NB4 (cell line): ENCODE measurements at regions not wholly inside any gene's neighbourhood (a gene's known extent, or its start where the extent isn't known, plus 50 kb on each side); places are given as distances from the start of the nearest gene placed in this dataset.
A peak's percentile ranks its signal among the peaks of the same experiment; 100 is the strongest.
"Not testable (repeated sequence)": the region's sequence is repeated elsewhere in the genome, so short reads cannot be mapped to it uniquely, and the experiment has no call there.

ENCODE experiments used
- DNase-seq: peaks from one replicate; pipeline ENCODE4 v3.0.0; 2010; ENCODE audit warnings: low read depth
- H3K4me3 ChIP-seq: one replicate; pipeline ENCODE4 v1.5.1; 2011; ENCODE audit warnings: mild to moderate bottlenecking, low read depth, low read length, moderate library complexity
- MYC ChIP-seq: IDR thresholded peaks from 2 replicates; pipeline ENCODE4 v1.6.1; 2011; ENCODE audit warnings: low read depth, low read length
- POLR2A ChIP-seq: IDR thresholded peaks from 2 replicates; pipeline ENCODE4 v1.6.1; 2011; ENCODE audit warnings: mild to moderate bottlenecking; ENCODE audit not compliant: insufficient read length; ENCODE audit errors: extremely low read depth
- TF ChIP-seq, protein P1 (sequence below): IDR thresholded peaks from one replicate; pipeline ENCODE4 v1.5.1; 2012; ENCODE audit warnings: low read depth, low read length
- TF ChIP-seq, protein P2 (sequence below): IDR thresholded peaks from 2 replicates; pipeline ENCODE4 v1.6.1; 2011; ENCODE audit warnings: low read depth, low read length

DNA sequence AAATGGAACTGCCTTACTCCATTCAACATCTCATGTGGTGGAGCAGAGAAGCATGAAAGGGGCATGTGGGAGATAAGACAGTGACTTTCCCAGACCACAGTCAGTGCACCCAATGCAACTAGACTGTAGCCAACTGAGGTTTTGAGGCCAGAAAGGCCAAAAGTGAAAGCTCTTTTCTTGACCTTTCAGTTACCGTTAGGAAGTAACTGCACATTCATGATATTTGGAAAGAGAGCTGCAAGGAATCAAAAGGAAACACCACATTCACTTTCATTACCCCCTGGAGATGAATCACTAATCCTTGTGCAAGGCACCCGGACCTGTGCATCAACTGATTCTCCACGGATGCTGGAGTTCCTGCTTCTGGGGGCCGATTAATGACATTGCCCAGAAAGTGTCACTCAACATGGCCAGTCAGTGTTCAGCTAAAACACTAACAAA, 72.9 kb upstream of the ELK3 start:
- peak; percentile 99 for DNase-seq
- TF ChIP-seq POLR2A (no peak), MYC (peak; percentile 56)
- TF ChIP-seq, protein P1, sequence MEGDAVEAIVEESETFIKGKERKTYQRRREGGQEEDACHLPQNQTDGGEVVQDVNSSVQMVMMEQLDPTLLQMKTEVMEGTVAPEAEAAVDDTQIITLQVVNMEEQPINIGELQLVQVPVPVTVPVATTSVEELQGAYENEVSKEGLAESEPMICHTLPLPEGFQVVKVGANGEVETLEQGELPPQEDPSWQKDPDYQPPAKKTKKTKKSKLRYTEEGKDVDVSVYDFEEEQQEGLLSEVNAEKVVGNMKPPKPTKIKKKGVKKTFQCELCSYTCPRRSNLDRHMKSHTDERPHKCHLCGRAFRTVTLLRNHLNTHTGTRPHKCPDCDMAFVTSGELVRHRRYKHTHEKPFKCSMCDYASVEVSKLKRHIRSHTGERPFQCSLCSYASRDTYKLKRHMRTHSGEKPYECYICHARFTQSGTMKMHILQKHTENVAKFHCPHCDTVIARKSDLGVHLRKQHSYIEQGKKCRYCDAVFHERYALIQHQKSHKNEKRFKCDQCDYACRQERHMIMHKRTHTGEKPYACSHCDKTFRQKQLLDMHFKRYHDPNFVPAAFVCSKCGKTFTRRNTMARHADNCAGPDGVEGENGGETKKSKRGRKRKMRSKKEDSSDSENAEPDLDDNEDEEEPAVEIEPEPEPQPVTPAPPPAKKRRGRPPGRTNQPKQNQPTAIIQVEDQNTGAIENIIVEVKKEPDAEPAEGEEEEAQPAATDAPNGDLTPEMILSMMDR = no peak
- TF ChIP-seq, protein P2, sequence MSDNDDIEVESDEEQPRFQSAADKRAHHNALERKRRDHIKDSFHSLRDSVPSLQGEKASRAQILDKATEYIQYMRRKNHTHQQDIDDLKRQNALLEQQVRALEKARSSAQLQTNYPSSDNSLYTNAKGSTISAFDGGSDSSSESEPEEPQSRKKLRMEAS = peak; percentile 38; the same call in 1 of the 2 replicates
- H3K4me3 ChIP-seq = peak overlapping the region; percentile 35

DNA sequence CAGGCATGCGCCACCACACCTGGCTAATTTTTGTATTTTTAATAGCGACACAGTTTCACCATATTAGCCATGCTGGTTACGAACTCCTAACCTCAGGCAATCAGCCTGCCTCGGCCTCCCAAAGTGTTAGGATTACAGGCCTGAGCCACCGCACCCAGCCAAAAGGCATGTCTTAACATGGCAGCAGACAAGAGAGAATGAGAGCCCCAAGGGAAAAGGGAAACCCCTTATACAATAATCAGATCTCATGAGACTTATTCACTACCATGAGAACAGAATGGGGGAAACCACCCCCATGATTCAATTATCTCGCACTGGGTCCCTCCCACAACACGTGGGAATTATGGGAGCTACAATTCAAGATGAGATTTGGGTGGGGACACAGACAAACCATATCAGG, 65.9 kb upstream of the ELK3 start:
- not testable (repeated sequence) for H3K4me3 ChIP-seq, DNase-seq

DNA sequence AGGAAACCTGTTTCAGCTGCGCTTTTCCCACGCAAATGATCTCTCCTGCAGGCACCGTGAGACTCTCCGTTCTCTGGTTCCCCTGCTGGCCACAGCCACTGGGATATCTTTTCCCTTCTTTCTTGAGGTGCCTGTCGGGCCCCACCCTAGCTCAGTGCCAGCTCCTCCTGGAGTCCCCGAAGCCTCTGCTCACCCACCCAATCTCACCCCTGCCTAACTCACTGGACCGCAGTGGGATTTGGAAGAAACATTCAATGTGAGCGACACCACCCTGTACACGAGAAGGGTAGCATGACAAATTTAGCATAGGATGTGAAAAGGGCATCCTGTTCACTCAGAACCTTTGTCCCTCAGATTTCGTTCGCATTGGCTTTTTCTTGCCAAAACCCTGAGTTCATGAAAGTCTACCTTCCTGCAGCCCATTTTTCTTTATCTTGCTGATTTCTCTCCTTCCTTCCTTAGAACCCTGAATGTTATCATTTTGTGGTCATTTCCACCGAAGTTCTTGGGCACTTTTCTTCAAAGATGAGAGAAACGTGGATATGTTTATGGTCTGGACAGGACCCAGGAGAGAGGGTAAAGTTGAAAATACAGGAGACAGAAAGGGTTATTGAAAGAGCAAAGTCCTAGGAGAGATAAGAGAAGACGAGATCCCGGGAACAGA, 63.6 kb upstream of the ELK3 start:
- DNase-seq = no peak
- TF ChIP-seq, protein P2 = no peak
- TF ChIP-seq POLR2A = no peak
- H3K4me3 ChIP-seq = no peak overlapping the region

DNA sequence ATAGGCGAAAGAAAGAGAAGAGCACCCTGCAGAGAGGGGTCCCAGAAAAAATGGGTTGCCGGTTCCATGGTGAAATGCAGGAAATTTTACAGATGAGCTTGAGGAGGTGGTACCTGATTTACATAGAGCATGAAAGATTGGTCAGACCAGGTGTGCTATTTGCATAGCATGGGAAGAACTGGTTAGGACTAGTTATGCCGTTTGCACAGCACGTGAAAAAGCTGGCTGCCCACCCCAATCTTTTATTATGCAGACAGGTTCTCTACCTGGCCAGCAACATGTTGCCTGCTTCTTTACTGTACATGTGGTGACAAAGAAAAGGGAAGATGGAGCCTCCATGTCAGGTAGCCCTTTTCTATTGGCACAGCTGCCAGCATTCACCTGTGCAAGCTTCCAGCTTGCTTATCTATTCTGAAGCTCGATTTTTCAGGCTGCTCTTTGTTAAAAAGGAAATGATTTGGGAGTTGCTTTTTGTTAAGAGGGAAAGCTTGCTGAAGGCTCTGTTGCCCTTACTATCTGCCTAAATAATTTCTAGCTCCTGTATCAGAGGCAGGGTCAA, 62.9 kb upstream of the ELK3 start:
- no peak for DNase-seq
- TF ChIP-seq POLR2A (no peak), MYC (no peak)
- TF ChIP-seq, protein P1 = no peak
- TF ChIP-seq, protein P2 = no peak
- H3K4me3 ChIP-seq = no peak overlapping the region

DNA sequence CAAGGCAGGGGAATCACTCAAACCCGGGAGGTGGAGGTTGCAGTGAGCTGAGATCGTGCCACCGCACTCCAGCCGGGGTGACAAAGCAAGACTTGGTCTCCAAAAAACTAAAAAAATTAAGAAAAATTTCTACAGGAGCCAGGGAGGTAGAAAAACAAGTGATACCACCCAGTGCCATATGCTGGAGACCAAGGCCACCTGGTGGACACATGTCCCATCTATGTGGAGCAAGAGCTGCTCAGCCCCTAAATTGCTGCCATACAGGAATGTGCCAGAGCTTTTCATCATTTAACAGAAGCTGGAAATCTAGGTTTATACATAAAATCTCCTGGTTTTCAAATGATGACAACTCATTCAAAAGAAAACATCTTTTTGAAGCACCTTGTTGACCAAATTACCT, 61.4 kb upstream of the ELK3 start:
- TF ChIP-seq, protein P2 = peak; percentile 84
- TF ChIP-seq, protein P1 = peak; percentile 66
- no peak for TF ChIP-seq POLR2A
- no peak overlapping the region for H3K4me3 ChIP-seq
- peak; percentile 77 for DNase-seq

DNA sequence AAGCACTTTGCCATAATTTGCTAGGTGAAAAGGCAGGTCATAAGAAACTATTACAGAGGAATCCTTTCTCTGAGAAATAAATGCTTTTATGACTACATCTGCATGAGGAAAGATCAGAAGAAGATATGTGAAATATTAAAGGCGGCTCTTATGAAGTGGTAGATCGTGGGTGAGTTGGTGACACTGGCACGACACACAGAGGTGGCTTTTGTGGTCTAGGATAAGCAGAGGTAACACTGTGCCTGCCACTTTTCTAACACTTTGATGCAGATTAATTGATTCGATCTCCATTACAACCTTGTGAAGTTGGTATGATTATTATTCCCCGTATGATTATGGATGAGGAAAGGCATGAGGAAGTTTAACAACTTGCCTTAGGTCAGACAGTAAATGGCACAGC, 60.0 kb upstream of the ELK3 start:
- DNase-seq = no peak
- H3K4me3 ChIP-seq = no peak overlapping the region
- TF ChIP-seq MYC (no peak), POLR2A (no peak)
- TF ChIP-seq, protein P2 = no peak
- TF ChIP-seq, protein P1 = no peak
